Caco-2 (cell line): ENCODE measurements at regions not wholly inside any gene's neighbourhood (a gene's known extent, or its start where the extent isn't known, plus 50 kb on each side); places are given as distances from the start of the nearest gene placed in this dataset.

ENCODE experiments used
- BruUV-seq: library from RNA; stranded (reverse); fragments of 400-500 nt; replicated peaks from 2 replicates; lab custom pipeline; 2021; lab: Mats Ljungman, UMichigan
- CTCF ChIA-PET: fragments of 300-600 bp; sonication (Branson Sonifier 250); formaldehyde crosslinking; loops from one replicate; lab custom pipeline; 2022; ENCODE audit warnings: antibody characterized with exemption; lab: Charles Lee
- POLR2A ChIA-PET: fragments of 300-600 bp; sonication (Branson Sonifier 250); formaldehyde crosslinking; loops from one replicate; lab custom pipeline; 2022; ENCODE audit warnings: antibody characterized with exemption; lab: Charles Lee
- DNase-seq, 2 experiments: peaks; one replicate each; pipeline versions ENCODE4 v3.0.0 to v3.0.0-alpha.2; 2020 to 2022
- H3K27me3 ChIP-seq: replicated peaks from 2 replicates; pipeline ENCODE4 v1.6.0; 2011; ENCODE audit warnings: low read length; ENCODE audit not compliant: control insufficient read depth, insufficient read depth
- H3K36me3 ChIP-seq: 2 replicates; pipeline ENCODE4 v1.5.1; 2011; ENCODE audit warnings: low read length; ENCODE audit not compliant: control insufficient read depth, insufficient read depth
- H3K4me1 ChIP-seq: fragments of 250-450 bp; sonication (Bioruptor Pico); 2 replicates; pipeline ENCODE4 v1.5.1; 2020; ENCODE audit warnings: mild to moderate bottlenecking
- H3K4me3 ChIP-seq: 2 replicates; pipeline ENCODE4 v1.5.1; 2011; ENCODE audit warnings: low read depth, mild to moderate bottlenecking, control low read depth, low read length
- H3K9me3 ChIP-seq: fragments of 250-450 bp; sonication (Bioruptor Pico); 2 replicates; pipeline ENCODE4 v1.5.1; 2020; ENCODE audit warnings: mild to moderate bottlenecking, moderate library complexity
- H3K27ac Mint-ChIP-seq: one replicate; pipeline ENCODE4 v1.8.0; 2022; ENCODE audit warnings: mixed read lengths; ENCODE audit not compliant: unreplicated experiment
- H3K27me3 Mint-ChIP-seq: one replicate; pipeline ENCODE4 v1.8.0; 2022; ENCODE audit warnings: mixed read lengths; ENCODE audit not compliant: insufficient read depth, unreplicated experiment
- H3K36me3 Mint-ChIP-seq: one replicate; pipeline ENCODE4 v1.8.0; 2022; ENCODE audit warnings: mild to moderate bottlenecking, mixed read lengths; ENCODE audit not compliant: insufficient read depth, unreplicated experiment
- H3K4me1 Mint-ChIP-seq: one replicate; pipeline ENCODE4 v1.8.0; 2022; ENCODE audit warnings: low read depth, mixed read lengths; ENCODE audit not compliant: unreplicated experiment
- H3K4me3 Mint-ChIP-seq: one replicate; pipeline ENCODE4 v1.8.0; 2022; ENCODE audit warnings: mild to moderate bottlenecking, moderate library complexity, mixed read lengths; ENCODE audit not compliant: unreplicated experiment
- H3K9me3 Mint-ChIP-seq: one replicate; pipeline ENCODE4 v1.8.0; 2022; ENCODE audit warnings: mixed read lengths; ENCODE audit not compliant: unreplicated experiment
- intact Hi-C: fragments of 100-400 bp; cut with micrococcal nuclease; formaldehyde crosslinking; loops from one replicate; pipeline ENCODE4 v1.10.0; 2022; ENCODE audit not compliant: unreplicated experiment
- TF ChIP-seq, protein P1 (sequence below), 2 experiments: fragments of 200-600 bp in 1 of 2; IDR thresholded peaks; 1 replicate in 1 of 2; 2 replicates in 1 of 2; pipeline versions ENCODE4 v1.5.1 to v1.8.0; 2011 to 2022; ENCODE audit warnings: antibody characterized with exemption in 1 of 2, control low read depth in 1 of 2, inconsistent platforms in 1 of 2, low read depth in 1 of 2, low read length in 1 of 2, mild to moderate bottlenecking in 1 of 2, moderate library complexity in 1 of 2; ENCODE audit not compliant: insufficient read depth in 1 of 2, severe bottlenecking in 1 of 2, unreplicated experiment in 1 of 2

DNA sequence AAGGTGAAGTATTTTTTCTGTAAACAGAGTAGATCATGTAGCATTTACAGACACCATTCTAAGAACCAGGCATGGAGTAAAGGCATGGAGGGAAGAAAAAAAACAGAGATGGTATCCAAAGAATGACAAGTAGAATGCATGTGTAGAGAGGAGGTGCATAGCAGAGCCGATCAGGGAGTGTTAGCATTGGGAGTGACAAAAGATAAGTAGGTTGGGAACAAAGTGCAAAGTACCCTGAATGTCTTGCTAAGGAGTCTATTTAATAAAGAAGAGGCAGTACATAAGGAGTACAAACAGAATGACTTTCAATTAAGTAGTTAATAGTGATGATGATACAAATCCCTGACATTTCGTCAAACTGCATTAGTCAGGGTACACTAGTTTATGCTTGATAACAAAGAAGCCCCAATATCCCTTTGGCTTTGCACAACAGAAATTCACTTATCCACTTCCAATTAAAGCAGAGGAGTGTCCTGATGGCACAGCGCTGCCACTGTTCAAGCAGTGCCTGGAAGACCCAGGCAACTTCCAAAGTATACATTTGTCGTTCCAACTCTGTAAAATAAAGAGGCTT is 371.5 kb downstream of the TNS3 start:
- DNase-seq: no peak
- TF ChIP-seq, protein P1, sequence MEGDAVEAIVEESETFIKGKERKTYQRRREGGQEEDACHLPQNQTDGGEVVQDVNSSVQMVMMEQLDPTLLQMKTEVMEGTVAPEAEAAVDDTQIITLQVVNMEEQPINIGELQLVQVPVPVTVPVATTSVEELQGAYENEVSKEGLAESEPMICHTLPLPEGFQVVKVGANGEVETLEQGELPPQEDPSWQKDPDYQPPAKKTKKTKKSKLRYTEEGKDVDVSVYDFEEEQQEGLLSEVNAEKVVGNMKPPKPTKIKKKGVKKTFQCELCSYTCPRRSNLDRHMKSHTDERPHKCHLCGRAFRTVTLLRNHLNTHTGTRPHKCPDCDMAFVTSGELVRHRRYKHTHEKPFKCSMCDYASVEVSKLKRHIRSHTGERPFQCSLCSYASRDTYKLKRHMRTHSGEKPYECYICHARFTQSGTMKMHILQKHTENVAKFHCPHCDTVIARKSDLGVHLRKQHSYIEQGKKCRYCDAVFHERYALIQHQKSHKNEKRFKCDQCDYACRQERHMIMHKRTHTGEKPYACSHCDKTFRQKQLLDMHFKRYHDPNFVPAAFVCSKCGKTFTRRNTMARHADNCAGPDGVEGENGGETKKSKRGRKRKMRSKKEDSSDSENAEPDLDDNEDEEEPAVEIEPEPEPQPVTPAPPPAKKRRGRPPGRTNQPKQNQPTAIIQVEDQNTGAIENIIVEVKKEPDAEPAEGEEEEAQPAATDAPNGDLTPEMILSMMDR (IDR thresholded peaks at IDR 0.05; ENCODE audit: insufficient read depth in 1 of 2, low read depth in 1 of 2, low read length in 1 of 2, severe bottlenecking in 1 of 2, unreplicated experiment in 1 of 2): no peak
- intact Hi-C loops: no loop called here
- POLR2A ChIA-PET: no interaction called here
- BruUV-seq: no TSS peak
- H3K36me3 ChIP-seq: no peaks in the 10 kb centered on the region
- peaks cover 30% of the 10 kb centered on the region for H3K9me3 Mint-ChIP-seq
- H3K27me3 Mint-ChIP-seq: no peaks in the 10 kb centered on the region
- H3K4me3 ChIP-seq: no peak overlapping the region
- H3K27ac Mint-ChIP-seq: no peak overlapping the region
- H3K9me3 ChIP-seq: no peaks in the 10 kb centered on the region
- H3K4me1 Mint-ChIP-seq: peaks cover 20% of the 10 kb centered on the region
- H3K4me1 ChIP-seq: peaks cover 23% of the 10 kb centered on the region
- CTCF ChIA-PET: no interaction called here
- H3K4me3 Mint-ChIP-seq: no peak overlapping the region
- H3K36me3 Mint-ChIP-seq: no peaks in the 10 kb centered on the region
- H3K27me3 ChIP-seq: no peaks in the 10 kb centered on the region

DNA sequence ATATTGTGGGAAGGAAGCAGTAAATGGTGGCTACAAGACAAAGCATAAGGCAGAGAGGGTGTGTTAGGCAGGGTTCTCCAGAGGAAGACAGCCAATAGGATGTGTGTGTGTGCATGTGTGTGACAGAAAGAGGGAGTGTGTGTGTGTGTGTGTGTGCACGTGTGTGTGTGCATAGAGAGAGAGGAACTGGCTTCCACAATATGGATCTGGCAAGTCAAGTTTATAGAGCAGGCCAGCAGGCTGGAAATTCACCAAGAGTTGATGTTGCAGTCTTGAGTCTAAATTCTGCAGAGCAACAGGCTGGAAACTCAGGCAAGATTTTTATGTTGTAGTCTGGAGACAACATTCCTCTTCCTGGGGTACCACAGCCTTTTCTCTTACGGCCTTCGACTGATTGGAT is 374.0 kb downstream of the TNS3 start:
- H3K27me3 ChIP-seq: no peaks in the 10 kb centered on the region
- peaks cover 23% of the 10 kb centered on the region for H3K4me1 ChIP-seq
- ChIA-PET POLR2A (no interaction called here), CTCF (no interaction called here)
- no TSS peak for BruUV-seq
- H3K36me3 ChIP-seq: no peaks in the 10 kb centered on the region
- H3K9me3 ChIP-seq: no peaks in the 10 kb centered on the region
- Mint-ChIP-seq H3K9me3 (peaks cover 30% of the 10 kb centered on the region), H3K27ac (no peak overlapping the region), H3K27me3 (peaks cover 7% of the 10 kb centered on the region), H3K36me3 (no peaks in the 10 kb centered on the region), H3K4me1 (peaks cover 20% of the 10 kb centered on the region), H3K4me3 (no peak overlapping the region)
- H3K4me3 ChIP-seq: no peak overlapping the region
- TF ChIP-seq, protein P1 (IDR thresholded peaks at IDR 0.05; ENCODE audit: insufficient read depth in 1 of 2, low read depth in 1 of 2, low read length in 1 of 2, severe bottlenecking in 1 of 2, unreplicated experiment in 1 of 2): no peak
- no peak for DNase-seq
- intact Hi-C loops: no loop called here

DNA sequence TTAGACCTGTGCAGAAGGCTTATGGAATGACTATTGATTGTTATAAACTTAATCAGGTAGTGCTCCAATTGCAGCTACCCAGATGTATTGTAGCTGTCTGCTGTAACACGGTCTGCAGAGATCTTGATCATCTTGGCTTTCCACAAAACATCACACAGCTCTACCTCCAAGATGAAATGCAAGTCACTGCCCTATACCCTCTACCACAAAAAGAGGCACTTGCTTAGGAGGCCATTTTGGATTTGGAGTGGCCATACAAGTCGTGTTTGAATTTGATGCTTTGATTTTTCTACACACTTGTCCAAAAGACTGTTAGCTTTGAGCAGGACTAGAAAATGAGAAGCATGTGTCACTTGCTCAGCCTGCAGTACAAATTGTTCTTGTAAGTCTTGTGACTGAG is 377.2 kb downstream of the TNS3 start:
- no peaks in the 10 kb centered on the region for H3K36me3 ChIP-seq
- TF ChIP-seq, protein P1 (IDR thresholded peaks at IDR 0.05; ENCODE audit: insufficient read depth in 1 of 2, low read depth in 1 of 2, low read length in 1 of 2, severe bottlenecking in 1 of 2, unreplicated experiment in 1 of 2): no peak
- Mint-ChIP-seq H3K4me1 (no peaks in the 10 kb centered on the region), H3K36me3 (no peaks in the 10 kb centered on the region), H3K27ac (no peak overlapping the region), H3K9me3 (peaks cover 11% of the 10 kb centered on the region), H3K27me3 (peaks cover 9% of the 10 kb centered on the region), H3K4me3 (no peak overlapping the region)
- no peak for DNase-seq
- intact Hi-C loops: no loop called here
- no peaks in the 10 kb centered on the region for H3K27me3 ChIP-seq
- no peaks in the 10 kb centered on the region for H3K9me3 ChIP-seq
- H3K4me3 ChIP-seq: no peak overlapping the region
- CTCF ChIA-PET: no interaction called here
- peaks cover 1% of the 10 kb centered on the region; the same call in 1 of the 2 replicates for H3K4me1 ChIP-seq
- no TSS peak for BruUV-seq
- POLR2A ChIA-PET: no interaction called here
